ENCODE measurements at regions not wholly inside any gene's neighbourhood (a gene's known extent, or its start where the extent isn't known, plus 50 kb on each side); places are given as distances from the start of the nearest gene placed in this dataset.

GRCh38 chr1:177891809-177892208 is 78.0 kb downstream of the SEC16B start:
- Histone ChIP-seq H3K79me2 (ENCODE audit: low read depth) (no peaks in the 10 kb centered on the region), H3K4me2 (no peak overlapping the region), H3K4me1 (replicated peaks; ENCODE audit: insufficient read depth) (no peaks in the 10 kb centered on the region), H3K9me2 (ENCODE audit: insufficient read depth) (no peaks in the 10 kb centered on the region), H3K4me3 (no peak overlapping the region), H4K20me1 (ENCODE audit: insufficient read depth) (no peaks in the 10 kb centered on the region), H3F3A (ENCODE audit: insufficient read depth, low read depth) (no peaks in the 10 kb centered on the region), H2AFZ (no peak overlapping the region), H3K36me3 (ENCODE audit: low read depth) (no peaks in the 10 kb centered on the region), H3K27me3 (ENCODE audit: insufficient read depth, low read depth) (peaks cover 19% of the 10 kb centered on the region), H3K27ac (no peak overlapping the region), H3K9me3 (ENCODE audit: insufficient read depth, low read depth) (0 out of 2 replicates have a peak, but pooled peaks cover 4% of the 10 kb centered on the region)
- intact Hi-C loops (cut with micrococcal nuclease; ENCODE audit: unreplicated experiment): no loop called here
- ChIA-PET CTCF (no interaction called here), POLR2A (ENCODE audit: unreplicated experiment) (no interaction called here)
- TF ChIP-seq EZH2 (IDR thresholded peaks at IDR 0.05; ENCODE audit: low read depth): no peak
- TF ChIP-seq CTCF (conservative IDR thresholded peaks at IDR 0.05): no peak
- no peak for DNase-seq
- BruUV-seq (replicated peaks): no TSS peak

- Histone ChIP-seq H3K4me1 (replicated peaks; ENCODE audit: insufficient read depth) (no peaks in the 10 kb centered on the region), H3K4me2 (no peak overlapping the region), H3F3A (ENCODE audit: insufficient read depth, low read depth) (no peaks in the 10 kb centered on the region), H3K27ac (no peak overlapping the region), H3K79me2 (ENCODE audit: low read depth) (no peaks in the 10 kb centered on the region), H4K20me1 (ENCODE audit: insufficient read depth) (no peaks in the 10 kb centered on the region), H3K9me3 (ENCODE audit: insufficient read depth, low read depth) (0 out of 2 replicates have a peak, but pooled peaks cover 4% of the 10 kb centered on the region), H3K27me3 (ENCODE audit: insufficient read depth, low read depth) (peaks cover 24% of the 10 kb centered on the region), H3K36me3 (ENCODE audit: low read depth) (no peaks in the 10 kb centered on the region), H3K4me3 (no peak overlapping the region), H2AFZ (no peak overlapping the region), H3K9me2 (ENCODE audit: insufficient read depth) (no peaks in the 10 kb centered on the region)
- ChIA-PET CTCF (no interaction called here), POLR2A (ENCODE audit: unreplicated experiment) (no interaction called here)
- BruUV-seq (replicated peaks): no TSS peak
- TF ChIP-seq CTCF (conservative IDR thresholded peaks at IDR 0.05) (no peak), EZH2 (IDR thresholded peaks at IDR 0.05; ENCODE audit: low read depth) (no peak)
- no peak for DNase-seq
- intact Hi-C loops (cut with micrococcal nuclease; ENCODE audit: unreplicated experiment): no loop called here
These were observed 79.4 kb downstream of the SEC16B start for GRCh38 chr1:177890479-177890878.

- no peaks in the 10 kb centered on the region for H4K20me1 ChIP-seq (ENCODE audit: insufficient read depth)
- H3K27me3 ChIP-seq (ENCODE audit: insufficient read depth, low read depth): peaks cover 51% of the 10 kb centered on the region
- no peak overlapping the region for H3K27ac ChIP-seq
- H3K9me2 ChIP-seq (ENCODE audit: insufficient read depth): no peaks in the 10 kb centered on the region
- no peak overlapping the region for H3K4me2 ChIP-seq
- TF ChIP-seq EZH2 (IDR thresholded peaks at IDR 0.05; ENCODE audit: low read depth) (no peak), CTCF (conservative IDR thresholded peaks at IDR 0.05) (no peak)
- no peaks in the 10 kb centered on the region for H3K4me1 ChIP-seq (replicated peaks; ENCODE audit: insufficient read depth)
- no peaks in the 10 kb centered on the region for H3K36me3 ChIP-seq (ENCODE audit: low read depth)
- H2AFZ ChIP-seq: no peak overlapping the region
- CTCF ChIA-PET: no interaction called here
- no peaks in the 10 kb centered on the region for H3K79me2 ChIP-seq (ENCODE audit: low read depth)
- H3F3A ChIP-seq (ENCODE audit: insufficient read depth, low read depth): no peaks in the 10 kb centered on the region
- no peak overlapping the region for H3K4me3 ChIP-seq
- 0 out of 2 replicates have a peak, but pooled peaks cover 4% of the 10 kb centered on the region for H3K9me3 ChIP-seq (ENCODE audit: insufficient read depth, low read depth)
- DNase-seq: no peak
- POLR2A ChIA-PET (ENCODE audit: unreplicated experiment): no interaction called here
- BruUV-seq (replicated peaks): no TSS peak
- intact Hi-C loops (cut with micrococcal nuclease; ENCODE audit: unreplicated experiment): no loop called here
These were observed 85.3 kb downstream of the SEC16B start for GRCh38 chr1:177884479-177885021.

Measured in PC-9 (cell line).